IMR-90 (cell line): ENCODE measurements at regions not wholly inside any gene's neighbourhood (a gene's known extent, or its start where the extent isn't known, plus 50 kb on each side); places are given as distances from the start of the nearest gene placed in this dataset.

Experiments used
- ATAC-seq: fragments of 200-7000 bp; cut with Tn5 transposase; 2 replicates; pipeline ENCODE4 v1.9.1; 2020; ENCODE audit warnings: low read depth, mild to moderate bottlenecking, moderate library complexity
- BruUV-seq: library from RNA; stranded (reverse); fragments of 400-500 nt; replicated peaks from 2 replicates; lab custom pipeline; 2021; lab: Mats Ljungman, UMichigan
- CTCF ChIA-PET: fragments of 300-600 bp; formaldehyde crosslinking; extraction: SDS; loops from one replicate; lab custom pipeline; 2021; ENCODE audit warnings: antibody characterized with exemption; lab: Yijun Ruan, JAX
- POLR2A ChIA-PET: fragments of 300-600 bp; sonication (Branson Sonifier 250); formaldehyde crosslinking; loops from one replicate; lab custom pipeline; 2022; ENCODE audit warnings: antibody characterized with exemption; ENCODE audit not compliant: unreplicated experiment; lab: Charles Lee
- DNase-seq: peaks from one replicate; pipeline ENCODE4 v3.0.0; 2013
- H2AFZ ChIP-seq: replicated peaks from 2 replicates; pipeline ENCODE3; 2013; ENCODE audit warnings: low read length, mild to moderate bottlenecking; ENCODE audit not compliant: poor library complexity
- H2AK5ac ChIP-seq: 2 replicates; pipeline ENCODE4 v1.6.1; 2013; ENCODE audit warnings: low read depth, low read length, inconsistent platforms
- H2AK9ac ChIP-seq: replicated peaks from 2 replicates; pipeline ENCODE3; 2013; ENCODE audit warnings: mild to moderate bottlenecking, low read depth, low read length, moderate library complexity; ENCODE audit not compliant: poor library complexity
- H2BK120ac ChIP-seq: 2 replicates; pipeline ENCODE4 v1.6.1; 2013; ENCODE audit warnings: low read depth, low read length, inconsistent platforms
- H2BK15ac ChIP-seq: 3 replicates; pipeline ENCODE4 v1.6.1; 2013; ENCODE audit warnings: low read depth, low read length, inconsistent platforms
- H2BK20ac ChIP-seq: 2 replicates; pipeline ENCODE4 v1.6.1; 2013; ENCODE audit warnings: low read depth, mild to moderate bottlenecking, inconsistent platforms, low read length, moderate library complexity
- H2BK5ac ChIP-seq: 2 replicates; pipeline ENCODE4 v1.6.1; 2013; ENCODE audit warnings: mild to moderate bottlenecking, low read depth, low read length, inconsistent platforms; ENCODE audit not compliant: poor library complexity, severe bottlenecking
- H3K14ac ChIP-seq: replicated peaks from 2 replicates; pipeline ENCODE4 v1.6.1; 2013; ENCODE audit warnings: low read depth, low read length, inconsistent platforms
- H3K18ac ChIP-seq: 2 replicates; pipeline ENCODE4 v1.6.1; 2013; ENCODE audit warnings: low read depth, low read length, control low read depth
- H3K23ac ChIP-seq: 2 replicates; pipeline ENCODE4 v1.6.1; 2013; ENCODE audit warnings: low read depth, low read length, inconsistent platforms
- H3K27ac ChIP-seq: 2 replicates; pipeline ENCODE4 v1.5.1; 2013; ENCODE audit warnings: mild to moderate bottlenecking, control low read depth, low read length; ENCODE audit not compliant: insufficient read depth
- H3K27me3 ChIP-seq: 2 replicates; pipeline ENCODE4 v1.6.1; 2013; ENCODE audit warnings: low read length; ENCODE audit not compliant: control insufficient read depth, insufficient read depth
- H3K36me3 ChIP-seq: 2 replicates; pipeline ENCODE4 v1.6.1; 2013; ENCODE audit warnings: low read length, mixed read lengths; ENCODE audit not compliant: control insufficient read depth, insufficient read depth
- H3K4ac ChIP-seq: 2 replicates; pipeline ENCODE4 v1.6.1; 2013; ENCODE audit warnings: low read depth, low read length, inconsistent platforms
- H3K4me1 ChIP-seq: 2 replicates; pipeline ENCODE4 v1.6.1; 2013; ENCODE audit warnings: low read length, mixed read lengths; ENCODE audit not compliant: control insufficient read depth, insufficient read depth
- H3K4me2 ChIP-seq: 2 replicates; pipeline ENCODE4 v1.6.1; 2013; ENCODE audit warnings: low read depth, mild to moderate bottlenecking, control low read depth, low read length, moderate library complexity
- H3K4me3 ChIP-seq: 2 replicates; pipeline ENCODE4 v1.5.1; 2013; ENCODE audit warnings: low read depth, mild to moderate bottlenecking, control low read depth, low read length, moderate library complexity; ENCODE audit not compliant: insufficient read depth
- H3K56ac ChIP-seq: 2 replicates; pipeline ENCODE4 v1.6.1; 2013; ENCODE audit warnings: low read length, inconsistent platforms; ENCODE audit not compliant: insufficient read depth; ENCODE audit errors: extremely low read depth
- H3K79me1 ChIP-seq, 2 experiments: 2 replicates each; pipeline ENCODE4 v1.6.1; 2013; ENCODE audit warnings: low read length in 2 of 2, inconsistent platforms in 1 of 2, low read depth in 1 of 2
- H3K9ac ChIP-seq: 2 replicates; pipeline ENCODE4 v1.6.1; 2013; ENCODE audit warnings: low read depth, low read length, control low read depth
- H3K9me1 ChIP-seq: 2 replicates; pipeline ENCODE4 v1.6.1; 2013; ENCODE audit warnings: low read length, inconsistent platforms; ENCODE audit not compliant: insufficient read depth
- H3K9me3 ChIP-seq: 2 replicates; pipeline ENCODE4 v1.6.1; 2013; ENCODE audit warnings: low read length; ENCODE audit not compliant: control insufficient read depth, insufficient read depth
- H4K20me1 ChIP-seq: 2 replicates; pipeline ENCODE4 v1.6.1; 2013; ENCODE audit warnings: low read length, inconsistent platforms; ENCODE audit not compliant: insufficient read depth
- H4K5ac ChIP-seq: 2 replicates; pipeline ENCODE4 v1.6.1; 2013; ENCODE audit warnings: mild to moderate bottlenecking, low read depth, low read length, control low read depth
- H4K8ac ChIP-seq, 2 experiments: 2 replicates each; pipeline ENCODE4 v1.6.1; 2013; ENCODE audit warnings: low read depth in 2 of 2, low read length in 2 of 2, control low read depth in 1 of 2, inconsistent platforms in 1 of 2
- H4K91ac ChIP-seq: 2 replicates; pipeline ENCODE4 v1.6.1; 2013; ENCODE audit warnings: low read depth, low read length, inconsistent platforms; ENCODE audit not compliant: insufficient read depth
- FOS ChIP-seq: fragments of 150-350 bp; IDR thresholded peaks from 2 replicates; pipeline ENCODE4 v1.6.1; 2016; ENCODE audit warnings: low read depth, low read length
- RAD21 ChIP-seq: IDR thresholded peaks from 2 replicates; pipeline ENCODE4 v1.6.1; 2012; ENCODE audit warnings: low read length, improper control_type of control experiment
- RFX5 ChIP-seq: IDR thresholded peaks from 2 replicates; pipeline ENCODE4 v1.8.0; 2012; ENCODE audit warnings: low read depth, mild to moderate bottlenecking, low read length, moderate library complexity
- WGBS, 2 experiments: methylation state at CpG; one replicate each; pipeline versions ENCODE4 v1.1.5 to v1.1.7; 2013; ENCODE audit warnings: missing lambda C conversion rate in 2 of 2; ENCODE audit not compliant: insufficient read length in 1 of 2; ENCODE audit errors: extremely low coverage in 2 of 2; 5-methylcytosine and 5-hydroxymethylcytosine counted together
- dilution Hi-C: fragments of 300-500 bp; cut with HindIII; formaldehyde crosslinking; loops from one replicate; pipeline ENCODE4 v1.14.3; 2018; ENCODE audit warnings: low sequenced_read_pairs; ENCODE audit not compliant: unreplicated experiment
- in situ Hi-C: fragments of 300-500 bp; cut with MboI; formaldehyde crosslinking; loops from 3 replicates; pipeline ENCODE4 v1.14.3; 2019; ENCODE audit warnings: low sequenced_read_pairs, inconsistent platforms, mixed read lengths
- intact Hi-C: fragments of 100-400 bp; cut with micrococcal nuclease; formaldehyde crosslinking; loops from 2 replicates; pipeline ENCODE4 v1.10.0; 2022

- dilution Hi-C loops (no loop called here), in situ Hi-C loops (no loop called here), intact Hi-C loops (no loop called here)
- no peak overlapping the region for H2AFZ ChIP-seq
- ATAC-seq (no peak), DNase-seq (no peak)
- no peaks in the 10 kb centered on the region for H4K20me1 ChIP-seq
- no peak overlapping the region for H2BK15ac ChIP-seq
- WGBS, 2 experiments = no CpG with 5 or more reads among the region's 2 CpGs
- ChIA-PET CTCF (no interaction called here), POLR2A (no interaction called here)
- H3K9me1 ChIP-seq = no peaks in the 10 kb centered on the region
- H3K56ac ChIP-seq = no peak overlapping the region
- H3K23ac ChIP-seq = no peak overlapping the region
- H4K91ac ChIP-seq = no peak overlapping the region
- H2BK20ac ChIP-seq = no peak overlapping the region
- no peak overlapping the region for H4K8ac ChIP-seq
- H2AK5ac ChIP-seq = no peak overlapping the region
- H2BK120ac ChIP-seq = no peak overlapping the region
- no peak overlapping the region for H3K27ac ChIP-seq
- no peak overlapping the region for H3K9ac ChIP-seq
- no peaks in the 10 kb centered on the region for H3K27me3 ChIP-seq
- no peak overlapping the region for H2BK5ac ChIP-seq
- H3K18ac ChIP-seq = no peak overlapping the region
- BruUV-seq = no TSS peak
- H3K14ac ChIP-seq = no peak overlapping the region
- no peaks in the 10 kb centered on the region for H3K79me1 ChIP-seq
- H3K4me2 ChIP-seq = no peak overlapping the region
- no peak overlapping the region for H3K4ac ChIP-seq
- H2AK9ac ChIP-seq = no peak overlapping the region
- H3K36me3 ChIP-seq = no peaks in the 10 kb centered on the region
- peaks cover 10% of the 10 kb centered on the region for H3K9me3 ChIP-seq
- TF ChIP-seq RAD21 (no peak), FOS (no peak), RFX5 (no peak)
- H3K4me1 ChIP-seq = no peaks in the 10 kb centered on the region
- H4K5ac ChIP-seq = no peak overlapping the region
- no peak overlapping the region for H3K4me3 ChIP-seq
Measured at GRCh38 chr15:53395871-53396270, 363.6 kb downstream of the WDR72 start.
